ENCODE measurements at regions not wholly inside any gene's neighbourhood (a gene's known extent, or its start where the extent isn't known, plus 50 kb on each side); places are given as distances from the start of the nearest gene placed in this dataset.

- Histone ChIP-seq H3K4me2 (ENCODE audit: low read length) (no peak overlapping the region), H3K79me2 (ENCODE audit: insufficient read depth, low read length) (no peaks in the 10 kb centered on the region), H3K4me3 (replicated peaks in 1 of 2; ENCODE audit: low read depth in 1 of 2, low read length in 2 of 2) (no peak overlapping the region), H3K9me3 (ENCODE audit: control insufficient read depth in 1 of 2, insufficient read depth in 1 of 2, low read depth in 1 of 2, low read length in 2 of 2) (no peaks in the 10 kb centered on the region; a peak in 1 of 4 replicates), H3K4me1 (ENCODE audit: control insufficient read depth in 1 of 2, insufficient read depth in 2 of 2, low read length in 2 of 2) (no peaks in the 10 kb centered on the region), H3K9ac (ENCODE audit: low read length) (no peak overlapping the region), H3K27ac (ENCODE audit: low read depth, low read length) (no peak overlapping the region), H2AFZ (ENCODE audit: low read depth, low read length, poor library complexity, severe bottlenecking) (no peak overlapping the region), H3K9me2 (ENCODE audit: insufficient read depth) (no peaks in the 10 kb centered on the region), H3K36me3 (ENCODE audit: control insufficient read depth in 1 of 2, insufficient read depth in 2 of 2, low read length in 2 of 2) (no peaks in the 10 kb centered on the region), H4K20me1 (ENCODE audit: insufficient read depth) (no peaks in the 10 kb centered on the region), H3K27me3 (ENCODE audit: insufficient read depth, low read length) (no peaks in the 10 kb centered on the region)
- BruUV-seq (replicated peaks): no TSS peak
- RAD21 ChIA-PET (ENCODE audit: low non-redundant PET in 1 of 2, low total read pairs in 2 of 2, uncharacterized antibody in 2 of 2, unreplicated experiment in 2 of 2): no interaction called here
- POLR2A ChIA-PET: no interaction called here
- DNase-seq (ENCODE audit: low read depth, low spot score) (no peak), ATAC-seq (no peak)
- CTCF ChIA-PET: no interaction called here
- intact Hi-C loops (cut with micrococcal nuclease): no loop called here
- TF ChIP-seq ATF3 (IDR thresholded peaks at IDR 0.05): no peak
- TF ChIP-seq MAX (IDR thresholded peaks at IDR 0.05): no peak
- TF ChIP-seq ZNF274 (IDR thresholded peaks at IDR 0.05; ENCODE audit: low read depth, low read length): no peak
- TF ChIP-seq YY1 (IDR thresholded peaks at IDR 0.05; ENCODE audit: extremely low read depth, insufficient replicate concordance, low read depth, low read length): no peak
- no peak for TF ChIP-seq CTCF (IDR thresholded peaks at IDR 0.05 in 2 of 3, conservative IDR thresholded peaks at IDR 0.05 in 1 of 3; ENCODE audit: borderline replicate concordance in 1 of 3, insufficient read depth in 1 of 3, low read depth in 2 of 3, low read length in 2 of 3)
- no peak for TF ChIP-seq SRF (IDR thresholded peaks at IDR 0.05; ENCODE audit: low read depth)
- no peak for TF ChIP-seq ELF1 (IDR thresholded peaks at IDR 0.05; ENCODE audit: borderline replicate concordance, low read depth)
- no peak for TF ChIP-seq REST (IDR thresholded peaks at IDR 0.05; ENCODE audit: low read depth)
- TF ChIP-seq SIN3A (IDR thresholded peaks at IDR 0.05; ENCODE audit: low read depth): no peak
- no peak for TF ChIP-seq JUND (IDR thresholded peaks at IDR 0.05)
Observed at GRCh38 chr2:22829791-22830190, 555.2 kb upstream of the KLHL29 start.
